ENCODE measurements at regions not wholly inside any gene's neighbourhood (a gene's known extent, or its start where the extent isn't known, plus 50 kb on each side); places are given as distances from the start of the nearest gene placed in this dataset.
"Not testable (repeated sequence)": the region's sequence is repeated elsewhere in the genome, so short reads cannot be mapped to it uniquely, and the experiment has no call there.

DNA sequence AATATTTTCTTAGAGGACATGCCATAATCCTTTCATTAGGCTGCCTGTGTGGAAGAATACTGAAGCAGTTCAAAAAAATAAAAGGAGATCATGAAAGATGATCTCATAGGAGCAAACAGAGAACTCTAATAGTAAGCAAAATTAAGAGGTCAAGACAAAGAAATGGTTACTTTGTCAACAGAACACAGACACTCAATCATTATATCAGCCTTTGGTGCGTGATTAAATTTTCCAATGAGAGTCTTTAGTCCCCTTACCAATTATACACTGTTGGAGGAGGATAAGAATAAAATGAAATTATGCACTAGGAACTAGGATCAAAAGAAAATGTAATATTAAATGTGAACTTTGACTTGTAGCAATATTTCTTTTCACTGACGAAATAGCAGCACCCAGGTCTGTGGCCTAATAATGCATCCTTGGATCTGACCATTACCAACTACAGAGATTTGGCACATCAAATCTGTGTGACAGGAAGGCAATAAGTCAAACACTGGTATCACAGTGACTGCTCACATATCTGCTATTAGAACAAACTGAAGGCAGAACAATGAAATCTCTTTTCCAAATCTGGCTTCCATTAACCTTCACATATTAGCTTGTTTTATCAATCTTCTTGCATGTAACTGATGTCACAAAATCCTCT lies 1812.9 kb downstream of the PLA2G4A start:
- ATAC-seq (replicated peaks) = no peak
- H3K4me1 Mint-ChIP-seq (ENCODE audit: low read depth in 2 of 2) = no peaks in the 10 kb centered on the region
- DNase-seq = no peak
- no peak overlapping the region for H3K27ac Mint-ChIP-seq
- no peak overlapping the region for H3K4me3 Mint-ChIP-seq
- no peaks in the 10 kb centered on the region for H3K27me3 Mint-ChIP-seq
- H3K36me3 Mint-ChIP-seq (ENCODE audit: insufficient read depth) = no peaks in the 10 kb centered on the region
- peaks cover 5 to 8% of the 10 kb centered on the region in 2 donors for H3K9me3 Mint-ChIP-seq

- Mint-ChIP-seq H3K4me1 (ENCODE audit: low read depth in 2 of 2) (no peaks in the 10 kb centered on the region), H3K4me3 (no peak overlapping the region), H3K36me3 (ENCODE audit: insufficient read depth) (no peaks in the 10 kb centered on the region), H3K27me3 (no peaks in the 10 kb centered on the region), H3K27ac (no peak overlapping the region), H3K9me3 (peaks cover 5 to 8% of the 10 kb centered on the region in 2 donors)
- DNase-seq = no peak
- no peak for ATAC-seq (replicated peaks)
Observed at GRCh38 chr1:188642704-188643103, 1814.0 kb downstream of the PLA2G4A start.

GRCh38 chr1:188652678-188653077 lies 1823.9 kb downstream of the PLA2G4A start:
- Mint-ChIP-seq H3K9me3 (peaks cover 7% of the 10 kb centered on the region in 2 donors), H3K27ac (no peak overlapping the region), H3K4me1 (ENCODE audit: low read depth in 2 of 2) (no peaks in the 10 kb centered on the region), H3K4me3 (no peak overlapping the region), H3K36me3 (ENCODE audit: insufficient read depth) (no peaks in the 10 kb centered on the region), H3K27me3 (no peaks in the 10 kb centered on the region)
- ATAC-seq (replicated peaks) = no peak
- no peak for DNase-seq

DNA sequence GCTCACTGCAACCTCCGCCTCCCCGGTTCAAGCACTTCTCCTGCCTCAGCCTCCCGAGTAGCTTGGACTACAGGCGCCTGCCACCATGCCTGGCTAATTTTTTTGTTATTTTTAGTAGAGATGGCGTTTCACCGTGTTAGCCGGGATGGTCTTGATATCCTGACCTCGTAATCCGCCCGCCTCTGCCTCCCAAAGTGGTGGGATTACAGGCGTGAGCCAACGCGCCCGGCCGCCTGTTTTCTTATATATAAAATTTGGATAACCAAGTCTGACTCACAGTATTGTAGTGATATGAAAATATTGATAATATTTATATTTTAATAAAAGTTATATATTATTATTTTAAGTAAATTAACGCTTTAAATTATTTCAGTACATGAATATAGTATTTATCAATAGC lies 1821.7 kb downstream of the BRINP3 start:
- not testable (repeated sequence) for H3K36me3 Mint-ChIP-seq (ENCODE audit: insufficient read depth); DNase-seq; H3K9me3 Mint-ChIP-seq; ATAC-seq (replicated peaks); H3K27ac Mint-ChIP-seq; H3K4me1 Mint-ChIP-seq (ENCODE audit: low read depth in 2 of 2); H3K4me3 Mint-ChIP-seq; H3K27me3 Mint-ChIP-seq

DNA sequence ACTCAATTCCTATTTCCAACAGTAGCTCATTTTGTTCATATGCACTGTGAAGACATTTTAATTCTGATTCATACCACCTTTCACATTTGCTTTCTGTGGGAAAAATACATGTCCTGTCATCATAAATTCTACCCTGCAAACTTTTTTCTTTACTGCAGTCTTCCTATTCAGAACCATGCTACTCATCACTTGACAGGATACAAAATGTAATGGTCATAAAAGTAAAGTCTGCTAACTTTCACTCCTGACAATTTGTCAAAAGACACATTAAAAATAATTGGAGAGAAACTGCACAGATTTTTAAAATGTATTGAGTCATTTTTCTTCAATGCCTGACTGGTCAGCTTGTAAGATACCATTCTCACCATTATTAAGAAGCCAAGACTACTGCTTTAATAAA lies 1817.1 kb downstream of the BRINP3 start:
- DNase-seq (no peak), ATAC-seq (replicated peaks) (no peak)
- Mint-ChIP-seq H3K27me3 (no peaks in the 10 kb centered on the region), H3K4me3 (no peak overlapping the region), H3K4me1 (ENCODE audit: low read depth in 2 of 2) (no peaks in the 10 kb centered on the region), H3K27ac (no peak overlapping the region), H3K9me3 (peaks cover under 1 to 3% of the 10 kb centered on the region in 2 donors), H3K36me3 (ENCODE audit: insufficient read depth) (no peaks in the 10 kb centered on the region)

GRCh38 chr1:188665477-188665876 lies 1812.2 kb downstream of the BRINP3 start:
- no peak for ATAC-seq (replicated peaks)
- Mint-ChIP-seq H3K9me3 (peaks cover 14 to 32% of the 10 kb centered on the region in 2 donors), H3K4me1 (ENCODE audit: low read depth in 2 of 2) (no peaks in the 10 kb centered on the region), H3K36me3 (ENCODE audit: insufficient read depth) (no peaks in the 10 kb centered on the region), H3K27me3 (no peaks in the 10 kb centered on the region), H3K4me3 (no peak overlapping the region), H3K27ac (no peak overlapping the region)
- no peak for DNase-seq

GRCh38 chr1:188668083-188668482 lies 1809.6 kb downstream of the BRINP3 start:
- H3K27me3 Mint-ChIP-seq = no peaks in the 10 kb centered on the region
- H3K27ac Mint-ChIP-seq = no peak overlapping the region
- ATAC-seq (replicated peaks) (no peak), DNase-seq (no peak)
- H3K4me1 Mint-ChIP-seq (ENCODE audit: low read depth in 2 of 2) = no peaks in the 10 kb centered on the region
- H3K36me3 Mint-ChIP-seq (ENCODE audit: insufficient read depth) = no peaks in the 10 kb centered on the region
- no peak overlapping the region for H3K4me3 Mint-ChIP-seq
- peaks cover 18 to 40% of the 10 kb centered on the region in 2 donors for H3K9me3 Mint-ChIP-seq

DNA sequence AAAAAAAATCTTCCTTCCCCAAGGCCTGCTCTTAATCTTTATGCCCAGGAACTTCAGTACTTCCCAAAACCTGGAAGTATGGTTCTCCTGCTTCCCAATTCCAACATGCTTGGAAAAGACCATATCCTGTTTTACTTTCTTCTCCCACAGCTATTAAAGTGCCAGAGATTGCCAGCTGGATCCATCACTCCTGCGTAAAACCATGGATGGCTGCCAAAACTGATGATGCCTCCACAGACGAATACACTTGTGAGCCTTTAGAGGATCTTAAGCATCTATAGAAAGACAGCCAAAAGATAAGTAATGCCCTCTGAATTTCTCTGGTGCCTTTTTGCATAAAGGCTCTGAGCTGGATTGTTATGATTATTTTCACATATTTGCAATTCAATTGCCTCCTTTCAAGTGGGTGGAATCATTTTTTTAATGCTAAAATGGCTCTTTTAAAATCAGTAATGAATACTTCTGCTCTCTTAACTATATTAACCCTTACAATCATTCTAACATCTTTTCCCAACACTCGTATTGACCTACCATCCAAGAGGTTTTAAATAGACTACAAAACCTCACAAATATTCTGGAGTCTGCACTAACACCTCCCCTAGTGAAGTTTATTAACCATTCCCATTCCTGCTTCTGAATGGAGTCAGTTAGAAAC lies 1807.8 kb downstream of the BRINP3 start:
- no peaks in the 10 kb centered on the region for H3K36me3 Mint-ChIP-seq (ENCODE audit: insufficient read depth)
- no peak overlapping the region for H3K27ac Mint-ChIP-seq
- ATAC-seq (replicated peaks) = no peak
- no peaks in the 10 kb centered on the region for H3K4me1 Mint-ChIP-seq (ENCODE audit: low read depth in 2 of 2)
- DNase-seq = no peak
- H3K4me3 Mint-ChIP-seq = no peak overlapping the region
- H3K27me3 Mint-ChIP-seq = no peaks in the 10 kb centered on the region
- peaks cover 21 to 44% of the 10 kb centered on the region in 2 donors for H3K9me3 Mint-ChIP-seq

- Mint-ChIP-seq H3K27ac (no peak overlapping the region), H3K4me1 (ENCODE audit: low read depth in 2 of 2) (no peaks in the 10 kb centered on the region), H3K9me3 (peaks cover 22 to 45% of the 10 kb centered on the region in 2 donors), H3K36me3 (ENCODE audit: insufficient read depth) (no peaks in the 10 kb centered on the region), H3K4me3 (no peak overlapping the region), H3K27me3 (no peaks in the 10 kb centered on the region)
- ATAC-seq (replicated peaks) (no peak), DNase-seq (no peak)
Observed at GRCh38 chr1:188670837-188671236, 1806.8 kb downstream of the BRINP3 start.

- H3K4me3 Mint-ChIP-seq = no peak overlapping the region
- no peaks in the 10 kb centered on the region for H3K36me3 Mint-ChIP-seq (ENCODE audit: insufficient read depth)
- no peak overlapping the region for H3K27ac Mint-ChIP-seq
- DNase-seq (no peak), ATAC-seq (replicated peaks) (no peak)
- peaks cover 21 to 35% of the 10 kb centered on the region in 2 donors for H3K9me3 Mint-ChIP-seq
- no peaks in the 10 kb centered on the region for H3K27me3 Mint-ChIP-seq
- no peaks in the 10 kb centered on the region for H3K4me1 Mint-ChIP-seq (ENCODE audit: low read depth in 2 of 2)
Observed at GRCh38 chr1:188672153-188672552, 1805.5 kb downstream of the BRINP3 start.

- DNase-seq (no peak), ATAC-seq (replicated peaks) (no peak)
- H3K27me3 Mint-ChIP-seq = no peaks in the 10 kb centered on the region
- no peaks in the 10 kb centered on the region for H3K4me1 Mint-ChIP-seq (ENCODE audit: low read depth in 2 of 2)
- H3K4me3 Mint-ChIP-seq = no peak overlapping the region
- peaks cover 11 to 31% of the 10 kb centered on the region in 2 donors for H3K9me3 Mint-ChIP-seq
- H3K36me3 Mint-ChIP-seq (ENCODE audit: insufficient read depth) = no peaks in the 10 kb centered on the region
- no peak overlapping the region for H3K27ac Mint-ChIP-seq
Observed at GRCh38 chr1:188689542-188689941, 1788.1 kb downstream of the BRINP3 start.

DNA sequence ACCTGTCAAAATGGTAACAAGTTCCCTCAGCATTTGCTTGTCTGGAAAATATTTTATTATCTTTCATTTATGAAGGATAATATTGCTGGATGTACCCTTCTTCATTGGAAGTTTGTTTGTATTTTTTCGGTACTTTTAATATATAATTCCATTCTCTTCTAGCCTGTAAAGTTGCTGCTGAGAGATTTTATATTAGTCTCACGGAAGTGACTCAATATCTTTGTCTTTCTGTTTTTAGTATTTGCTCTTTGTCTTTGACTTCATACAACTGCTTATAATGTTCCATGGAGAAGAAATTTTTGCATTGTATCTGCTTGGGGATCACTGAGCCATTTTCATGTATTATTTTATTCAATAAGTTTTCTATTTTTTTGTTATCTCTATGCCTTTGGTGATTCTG lies 1777.5 kb downstream of the BRINP3 start:
- ATAC-seq (replicated peaks) (no peak), DNase-seq (no peak)
- no peaks in the 10 kb centered on the region for H3K4me1 Mint-ChIP-seq (ENCODE audit: low read depth in 2 of 2)
- no peaks in the 10 kb centered on the region for H3K36me3 Mint-ChIP-seq (ENCODE audit: insufficient read depth)
- H3K27ac Mint-ChIP-seq = no peak overlapping the region
- H3K4me3 Mint-ChIP-seq = no peak overlapping the region
- peaks cover 12 to 15% of the 10 kb centered on the region in 2 donors for H3K9me3 Mint-ChIP-seq
- H3K27me3 Mint-ChIP-seq = no peaks in the 10 kb centered on the region

- DNase-seq = no peak
- H3K27me3 Mint-ChIP-seq = no peaks in the 10 kb centered on the region
- H3K9me3 Mint-ChIP-seq = peaks cover 12 to 20% of the 10 kb centered on the region in 2 donors
- no peak for ATAC-seq (replicated peaks)
- no peak overlapping the region for H3K4me3 Mint-ChIP-seq
- no peak overlapping the region for H3K27ac Mint-ChIP-seq
- H3K36me3 Mint-ChIP-seq (ENCODE audit: insufficient read depth) = no peaks in the 10 kb centered on the region
- H3K4me1 Mint-ChIP-seq (ENCODE audit: low read depth in 2 of 2) = no peaks in the 10 kb centered on the region
Observed at GRCh38 chr1:188706742-188707141, 1770.9 kb downstream of the BRINP3 start.

DNA sequence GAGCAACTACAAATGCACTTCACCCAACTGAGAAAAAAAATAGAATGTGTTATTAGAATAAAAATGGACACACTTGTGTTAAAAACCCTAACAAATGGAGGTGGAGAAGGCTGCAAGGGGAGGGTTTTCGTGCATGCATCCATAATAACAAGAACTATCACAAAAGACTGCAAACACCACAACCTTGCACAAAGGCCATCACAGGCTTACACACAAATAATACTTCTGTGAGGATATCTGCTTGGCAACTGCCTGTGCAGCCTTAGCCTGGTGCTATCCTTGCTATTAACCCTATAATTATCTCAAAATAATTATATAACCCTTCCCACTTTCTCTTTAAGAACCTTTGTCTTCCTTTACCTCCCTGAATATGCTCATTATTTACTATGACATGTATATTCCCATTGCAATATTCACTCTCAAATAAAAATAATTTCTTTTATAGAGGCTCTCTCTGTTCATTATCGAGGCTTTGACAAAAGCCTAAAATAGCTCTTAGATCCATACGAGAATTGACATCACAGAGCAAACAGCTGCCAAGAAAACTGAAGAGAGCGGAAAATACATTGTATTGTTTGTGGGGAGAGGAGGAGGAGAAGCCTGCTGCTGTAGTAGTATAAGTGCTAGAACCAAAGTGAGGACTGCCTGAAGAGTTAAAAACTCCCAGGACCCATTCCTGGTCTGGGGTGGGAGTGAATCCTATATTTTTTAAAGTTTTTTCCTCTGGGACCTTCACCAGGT lies 1768.7 kb downstream of the BRINP3 start:
- no peaks in the 10 kb centered on the region for H3K27me3 Mint-ChIP-seq
- no peaks in the 10 kb centered on the region for H3K4me1 Mint-ChIP-seq (ENCODE audit: low read depth in 2 of 2)
- no peak overlapping the region for H3K4me3 Mint-ChIP-seq
- peaks cover 11 to 12% of the 10 kb centered on the region in 2 donors for H3K9me3 Mint-ChIP-seq
- DNase-seq (no peak), ATAC-seq (replicated peaks) (no peak)
- H3K36me3 Mint-ChIP-seq (ENCODE audit: insufficient read depth) = no peaks in the 10 kb centered on the region
- no peak overlapping the region for H3K27ac Mint-ChIP-seq
